H9 (cell line): ENCODE measurements at regions not wholly inside any gene's neighbourhood (a gene's known extent, or its start where the extent isn't known, plus 50 kb on each side); places are given as distances from the start of the nearest gene placed in this dataset.

Experiments used
- DNase-seq: peaks from one replicate; pipeline ENCODE4 v3.0.0-alpha.2; 2017
- H2AFZ ChIP-seq: one replicate; pipeline ENCODE4 v1.6.1; 2013; ENCODE audit warnings: mild to moderate bottlenecking, low read length, control low read depth, moderate library complexity
- H2AK5ac ChIP-seq: 2 replicates; pipeline ENCODE4 v1.6.1; 2013; ENCODE audit warnings: low read length, control low read depth, mixed read lengths; ENCODE audit not compliant: insufficient read length
- H2BK120ac ChIP-seq: one replicate; pipeline ENCODE4 v1.6.1; 2013; ENCODE audit warnings: low read depth, mild to moderate bottlenecking, low read length, control low read depth, inconsistent platforms; ENCODE audit not compliant: poor library complexity, severe bottlenecking
- H2BK12ac ChIP-seq: 2 replicates; pipeline ENCODE4 v1.6.1; 2013; ENCODE audit warnings: low read length, control low read depth, mixed read lengths, low read depth; ENCODE audit not compliant: insufficient read length
- H2BK15ac ChIP-seq: 2 replicates; pipeline ENCODE4 v1.6.1; 2013; ENCODE audit warnings: low read depth, low read length, control low read depth
- H2BK20ac ChIP-seq: one replicate; pipeline ENCODE4 v1.6.1; 2013; ENCODE audit warnings: low read depth, mild to moderate bottlenecking, low read length, control low read depth, inconsistent platforms; ENCODE audit not compliant: poor library complexity, severe bottlenecking
- H2BK5ac ChIP-seq: 2 replicates; pipeline ENCODE4 v1.6.1; 2013; ENCODE audit warnings: low read length, control low read depth, mixed read lengths; ENCODE audit not compliant: insufficient read length
- H3K14ac ChIP-seq: 2 replicates; pipeline ENCODE4 v1.6.1; 2013; ENCODE audit warnings: low read length, control low read depth; ENCODE audit not compliant: insufficient read depth
- H3K18ac ChIP-seq: 2 replicates; pipeline ENCODE4 v1.6.1; 2013; ENCODE audit warnings: low read depth, mild to moderate bottlenecking, mixed read lengths, low read length, control low read depth; ENCODE audit not compliant: insufficient read length
- H3K23ac ChIP-seq: 2 replicates; pipeline ENCODE4 v1.6.1; 2013; ENCODE audit warnings: low read length, control low read depth, mixed read lengths, low read depth; ENCODE audit not compliant: insufficient read length
- H3K23me2 ChIP-seq: 2 replicates; pipeline ENCODE4 v1.6.1; 2013; ENCODE audit warnings: low read depth, mild to moderate bottlenecking, mixed read lengths, low read length, control low read depth; ENCODE audit not compliant: insufficient read length, poor library complexity, severe bottlenecking
- H3K27ac ChIP-seq: 2 replicates; pipeline ENCODE4 v1.5.1; 2013; ENCODE audit warnings: low read length, control low read depth, mixed read lengths, low read depth; ENCODE audit not compliant: insufficient read length
- H3K27me3 ChIP-seq: 2 replicates; pipeline ENCODE4 v1.6.1; 2013; ENCODE audit warnings: low read length, control low read depth, inconsistent platforms; ENCODE audit not compliant: insufficient read depth
- H3K4ac ChIP-seq: 2 replicates; pipeline ENCODE4 v1.6.1; 2013; ENCODE audit warnings: low read depth, mild to moderate bottlenecking, control low read depth, inconsistent platforms, low read length, moderate library complexity
- H3K4me1 ChIP-seq: 2 replicates; pipeline ENCODE4 v1.6.1; 2013; ENCODE audit warnings: low read length, control low read depth, inconsistent platforms; ENCODE audit not compliant: insufficient read depth
- H3K4me2 ChIP-seq: 2 replicates; pipeline ENCODE4 v1.6.1; 2013; ENCODE audit warnings: low read length, control low read depth, mixed read lengths; ENCODE audit not compliant: insufficient read length, insufficient read depth
- H3K56ac ChIP-seq: 2 replicates; pipeline ENCODE4 v1.6.1; 2013; ENCODE audit warnings: low read depth, mild to moderate bottlenecking, mixed read lengths, low read length, control low read depth; ENCODE audit not compliant: insufficient read length
- H3K79me1 ChIP-seq: 2 replicates; pipeline ENCODE4 v1.6.1; 2013; ENCODE audit warnings: low read depth, mild to moderate bottlenecking, moderate library complexity, low read length, control low read depth, inconsistent platforms; ENCODE audit not compliant: insufficient read depth, poor library complexity, severe bottlenecking
- H3K79me2 ChIP-seq: 2 replicates; pipeline ENCODE4 v1.6.1; 2013; ENCODE audit warnings: low read length, control low read depth, inconsistent platforms; ENCODE audit not compliant: insufficient read depth
- H3K9ac ChIP-seq: 2 replicates; pipeline ENCODE4 v1.6.1; 2013; ENCODE audit warnings: low read length, control low read depth, mixed read lengths; ENCODE audit not compliant: insufficient read length; ENCODE audit errors: extremely low read depth
- H3K9me3 ChIP-seq: one replicate; pipeline ENCODE4 v1.6.1; 2013; ENCODE audit warnings: low read depth, low read length, inconsistent platforms; ENCODE audit not compliant: control insufficient read depth
- H3T11ph ChIP-seq: one replicate; pipeline ENCODE4 v1.6.1; 2013; ENCODE audit warnings: mild to moderate bottlenecking, low read length, control low read depth, inconsistent platforms
- H4K20me1 ChIP-seq: one replicate; pipeline ENCODE4 v1.6.1; 2013; ENCODE audit not compliant: control insufficient read depth, insufficient read length, insufficient read depth
- H4K5ac ChIP-seq: 2 replicates; pipeline ENCODE4 v1.6.1; 2013; ENCODE audit warnings: low read depth, mild to moderate bottlenecking, mixed read lengths, low read length, control low read depth; ENCODE audit not compliant: insufficient read length
- H4K8ac ChIP-seq: replicated peaks from 2 replicates; pipeline ENCODE4 v1.6.1; 2013; ENCODE audit warnings: low read length, control low read depth, mixed read lengths, low read depth; ENCODE audit not compliant: insufficient read length
- H4K91ac ChIP-seq: 2 replicates; pipeline ENCODE4 v1.6.1; 2013; ENCODE audit warnings: low read depth, mild to moderate bottlenecking, moderate library complexity, mixed read lengths, low read length, control low read depth; ENCODE audit not compliant: insufficient read length
- H3K27ac Mint-ChIP-seq, 3 experiments: 2 replicates in 2 of 3; 3 replicates in 1 of 3; pipeline ENCODE4 v1.8.0; 2020 to 2021; ENCODE audit warnings: mixed read lengths in 3 of 3, mild to moderate bottlenecking in 1 of 3, moderate library complexity in 1 of 3
- H3K27me3 Mint-ChIP-seq: 2 replicates; pipeline ENCODE4 v1.8.0; 2021; ENCODE audit warnings: low read depth, mild to moderate bottlenecking, moderate library complexity, mixed read lengths
- H3K36me3 Mint-ChIP-seq, 3 experiments: 2 replicates in 2 of 3; 3 replicates in 1 of 3; pipeline ENCODE4 v1.8.0; 2020 to 2021; ENCODE audit warnings: low read depth in 3 of 3, mixed read lengths in 3 of 3; ENCODE audit not compliant: insufficient read depth in 1 of 3
- H3K4me1 Mint-ChIP-seq, 2 experiments: 2 replicates each; pipeline ENCODE4 v1.8.0; 2020; ENCODE audit warnings: mixed read lengths in 2 of 2
- H3K4me3 Mint-ChIP-seq, 2 experiments: 2 replicates in 1 of 2; 3 replicates in 1 of 2; pipeline ENCODE4 v1.8.0; 2020 to 2021; ENCODE audit warnings: mild to moderate bottlenecking in 2 of 2, mixed read lengths in 2 of 2, moderate library complexity in 1 of 2
- H3K9me3 Mint-ChIP-seq, 2 experiments: 2 replicates in 1 of 2; 3 replicates in 1 of 2; pipeline ENCODE4 v1.8.0; 2020; ENCODE audit warnings: mild to moderate bottlenecking in 2 of 2, mixed read lengths in 2 of 2, moderate library complexity in 1 of 2
- WGBS: extraction: QIAGEN DNeasy Blood & Tissue Kit; methylation state at CpG from one replicate; pipeline ENCODE4 v1.1.7; 2013; ENCODE audit warnings: missing lambda C conversion rate, low lambda C conversion rate, mixed read lengths; ENCODE audit not compliant: insufficient read length; ENCODE audit errors: extremely low coverage; 5-methylcytosine and 5-hydroxymethylcytosine counted together
- TF ChIP-seq, protein P1 (sequence below): fragments of 200-600 bp; sonication (generic); conservative IDR thresholded peaks from 3 replicates; pipeline ENCODE4 v1.8.0; 2021; ENCODE audit warnings: antibody characterized with exemption, mild to moderate bottlenecking

DNA sequence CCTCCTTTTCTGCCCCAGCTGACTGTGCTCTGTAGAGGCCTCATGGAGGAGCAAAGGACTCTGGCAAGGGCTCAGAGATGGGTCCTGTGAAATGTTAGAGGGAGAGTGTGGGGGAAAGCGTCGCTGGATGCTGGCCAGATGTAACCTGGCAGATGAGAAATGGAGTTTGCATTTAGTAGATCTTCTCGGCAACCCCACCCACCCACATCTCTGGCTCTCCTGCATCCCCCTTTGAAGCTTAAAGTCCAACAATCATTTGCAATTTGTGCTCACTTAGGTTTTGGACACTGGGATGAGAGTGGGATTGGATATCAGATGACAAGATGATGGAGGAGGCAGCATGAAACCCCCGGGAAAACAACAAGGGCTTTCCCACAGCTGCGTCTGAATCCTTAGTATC is 523.6 kb upstream of the MCTP2 start:
- WGBS = no CpG with 5 or more reads among the region's 5 CpGs
- Mint-ChIP-seq H3K9me3 (peaks cover 0 to 4% of the 10 kb centered on the region in 2 experiments; a peak in 1 of 5 replicates), H3K27me3 (no peaks in the 10 kb centered on the region; the same call in 1 of the 2 replicates), H3K36me3 (peaks cover 0 to 5% (median 0%) of the 10 kb centered on the region in 3 experiments; a peak in 3 of 7 replicates), H3K4me1 (no peaks in the 10 kb centered on the region), H3K27ac (no peak overlapping the region), H3K4me3 (no peak overlapping the region)
- H3K4me2 ChIP-seq = no peak overlapping the region
- H2AK5ac ChIP-seq = no peak overlapping the region
- no peaks in the 10 kb centered on the region for H3K23me2 ChIP-seq
- H3K18ac ChIP-seq = no peak overlapping the region
- H3K4ac ChIP-seq = no peak overlapping the region
- no peak overlapping the region for H2BK120ac ChIP-seq
- H3K79me1 ChIP-seq = no peaks in the 10 kb centered on the region
- H3K9me3 ChIP-seq = no peaks in the 10 kb centered on the region
- no peak overlapping the region for H3K56ac ChIP-seq
- no peak overlapping the region for H2BK15ac ChIP-seq
- H3K27me3 ChIP-seq = no peaks in the 10 kb centered on the region
- no peak overlapping the region for H3K9ac ChIP-seq
- no peaks in the 10 kb centered on the region for H4K20me1 ChIP-seq
- DNase-seq = no peak
- H4K5ac ChIP-seq = no peak overlapping the region
- H3K79me2 ChIP-seq = no peaks in the 10 kb centered on the region
- no peak overlapping the region for H3K23ac ChIP-seq
- H3T11ph ChIP-seq = no peak overlapping the region
- no peak overlapping the region for H4K91ac ChIP-seq
- H2AFZ ChIP-seq = no peak overlapping the region
- no peak overlapping the region for H2BK20ac ChIP-seq
- H2BK12ac ChIP-seq = no peak overlapping the region
- TF ChIP-seq, protein P1, sequence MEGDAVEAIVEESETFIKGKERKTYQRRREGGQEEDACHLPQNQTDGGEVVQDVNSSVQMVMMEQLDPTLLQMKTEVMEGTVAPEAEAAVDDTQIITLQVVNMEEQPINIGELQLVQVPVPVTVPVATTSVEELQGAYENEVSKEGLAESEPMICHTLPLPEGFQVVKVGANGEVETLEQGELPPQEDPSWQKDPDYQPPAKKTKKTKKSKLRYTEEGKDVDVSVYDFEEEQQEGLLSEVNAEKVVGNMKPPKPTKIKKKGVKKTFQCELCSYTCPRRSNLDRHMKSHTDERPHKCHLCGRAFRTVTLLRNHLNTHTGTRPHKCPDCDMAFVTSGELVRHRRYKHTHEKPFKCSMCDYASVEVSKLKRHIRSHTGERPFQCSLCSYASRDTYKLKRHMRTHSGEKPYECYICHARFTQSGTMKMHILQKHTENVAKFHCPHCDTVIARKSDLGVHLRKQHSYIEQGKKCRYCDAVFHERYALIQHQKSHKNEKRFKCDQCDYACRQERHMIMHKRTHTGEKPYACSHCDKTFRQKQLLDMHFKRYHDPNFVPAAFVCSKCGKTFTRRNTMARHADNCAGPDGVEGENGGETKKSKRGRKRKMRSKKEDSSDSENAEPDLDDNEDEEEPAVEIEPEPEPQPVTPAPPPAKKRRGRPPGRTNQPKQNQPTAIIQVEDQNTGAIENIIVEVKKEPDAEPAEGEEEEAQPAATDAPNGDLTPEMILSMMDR = no peak
- no peak overlapping the region; the same call in 1 of the 2 replicates for H3K14ac ChIP-seq
- H3K4me1 ChIP-seq = no peaks in the 10 kb centered on the region
- H3K27ac ChIP-seq = no peak overlapping the region
- no peak overlapping the region for H4K8ac ChIP-seq
- no peak overlapping the region for H2BK5ac ChIP-seq
